ENCODE measurements at regions not wholly inside any gene's neighbourhood (a gene's known extent, or its start where the extent isn't known, plus 50 kb on each side); places are given as distances from the start of the nearest gene placed in this dataset.

- Mint-ChIP-seq H3K36me3 (ENCODE audit: low read depth) (no peaks in the 10 kb centered on the region), H3K27ac (no peak overlapping the region), H3K9me3 (no peaks in the 10 kb centered on the region), H3K4me1 (no peaks in the 10 kb centered on the region), H3K27me3 (no peaks in the 10 kb centered on the region), H3K4me3 (no peak overlapping the region)
- DNase-seq: no peak
- intact Hi-C loops (cut with micrococcal nuclease): no loop called here
Measured at GRCh38 chr2:6312367-6312766, 553.3 kb downstream of the CMPK2 start.

- H3K36me3 Mint-ChIP-seq (ENCODE audit: low read depth): no peaks in the 10 kb centered on the region
- H3K9me3 Mint-ChIP-seq: no peaks in the 10 kb centered on the region
- DNase-seq: no peak
- intact Hi-C loops (cut with micrococcal nuclease): no loop called here
- no peak overlapping the region for H3K4me3 Mint-ChIP-seq
- H3K27ac Mint-ChIP-seq: no peak overlapping the region
- H3K4me1 Mint-ChIP-seq: no peaks in the 10 kb centered on the region
- no peaks in the 10 kb centered on the region for H3K27me3 Mint-ChIP-seq
Measured at GRCh38 chr2:6314218-6314960, 551.3 kb downstream of the CMPK2 start.

- no peaks in the 10 kb centered on the region for H3K36me3 Mint-ChIP-seq (ENCODE audit: low read depth)
- no peaks in the 10 kb centered on the region for H3K4me1 Mint-ChIP-seq
- no peaks in the 10 kb centered on the region for H3K9me3 Mint-ChIP-seq
- intact Hi-C loops (cut with micrococcal nuclease): no loop called here
- no peaks in the 10 kb centered on the region for H3K27me3 Mint-ChIP-seq
- no peak for DNase-seq
- H3K27ac Mint-ChIP-seq: no peak overlapping the region
- H3K4me3 Mint-ChIP-seq: no peak overlapping the region
Measured at GRCh38 chr2:6325616-6326015, 540.1 kb downstream of the CMPK2 start.

GRCh38 chr2:6326958-6327357 is 538.7 kb downstream of the CMPK2 start:
- Mint-ChIP-seq H3K36me3 (ENCODE audit: low read depth) (no peaks in the 10 kb centered on the region), H3K4me1 (no peaks in the 10 kb centered on the region), H3K4me3 (no peak overlapping the region), H3K27me3 (no peaks in the 10 kb centered on the region), H3K27ac (no peak overlapping the region), H3K9me3 (no peaks in the 10 kb centered on the region)
- intact Hi-C loops (cut with micrococcal nuclease): no loop called here
- no peak for DNase-seq

- Mint-ChIP-seq H3K4me3 (no peak overlapping the region), H3K36me3 (ENCODE audit: low read depth) (no peaks in the 10 kb centered on the region), H3K4me1 (no peaks in the 10 kb centered on the region), H3K27me3 (no peaks in the 10 kb centered on the region), H3K27ac (no peak overlapping the region), H3K9me3 (no peaks in the 10 kb centered on the region)
- DNase-seq: no peak
- intact Hi-C loops (cut with micrococcal nuclease): no loop called here
Measured at GRCh38 chr2:6336752-6337471, 528.8 kb downstream of the CMPK2 start.

- Mint-ChIP-seq H3K36me3 (ENCODE audit: low read depth) (no peaks in the 10 kb centered on the region), H3K27ac (no peak overlapping the region), H3K4me1 (no peaks in the 10 kb centered on the region), H3K27me3 (no peaks in the 10 kb centered on the region), H3K4me3 (no peak overlapping the region), H3K9me3 (no peaks in the 10 kb centered on the region)
- DNase-seq: no peak
- intact Hi-C loops (cut with micrococcal nuclease): no loop called here
Measured at GRCh38 chr2:6337472-6337820, 528.3 kb downstream of the CMPK2 start.

- Mint-ChIP-seq H3K27me3 (no peaks in the 10 kb centered on the region), H3K4me3 (no peak overlapping the region), H3K9me3 (no peaks in the 10 kb centered on the region), H3K36me3 (ENCODE audit: low read depth) (no peaks in the 10 kb centered on the region), H3K27ac (no peak overlapping the region), H3K4me1 (no peaks in the 10 kb centered on the region)
- intact Hi-C loops (cut with micrococcal nuclease): no loop called here
- no peak for DNase-seq
Measured at GRCh38 chr2:6341588-6342129, 524.0 kb downstream of the CMPK2 start.

GRCh38 chr2:6342273-6342920 is 523.3 kb downstream of the CMPK2 start:
- no peaks in the 10 kb centered on the region for H3K27me3 Mint-ChIP-seq
- no peaks in the 10 kb centered on the region for H3K4me1 Mint-ChIP-seq
- intact Hi-C loops (cut with micrococcal nuclease): no loop called here
- H3K4me3 Mint-ChIP-seq: no peak overlapping the region
- H3K36me3 Mint-ChIP-seq (ENCODE audit: low read depth): no peaks in the 10 kb centered on the region
- no peaks in the 10 kb centered on the region for H3K9me3 Mint-ChIP-seq
- H3K27ac Mint-ChIP-seq: no peak overlapping the region
- no peak for DNase-seq

GRCh38 chr2:6343076-6343475 is 522.6 kb downstream of the CMPK2 start:
- H3K27me3 Mint-ChIP-seq: no peaks in the 10 kb centered on the region
- no peak overlapping the region for H3K27ac Mint-ChIP-seq
- no peaks in the 10 kb centered on the region for H3K9me3 Mint-ChIP-seq
- no peak overlapping the region for H3K4me3 Mint-ChIP-seq
- intact Hi-C loops (cut with micrococcal nuclease): no loop called here
- no peaks in the 10 kb centered on the region for H3K36me3 Mint-ChIP-seq (ENCODE audit: low read depth)
- no peak for DNase-seq
- no peaks in the 10 kb centered on the region for H3K4me1 Mint-ChIP-seq

GRCh38 chr2:6352247-6352646 is 513.5 kb downstream of the CMPK2 start:
- Mint-ChIP-seq H3K27me3 (no peaks in the 10 kb centered on the region), H3K4me1 (no peaks in the 10 kb centered on the region), H3K36me3 (ENCODE audit: low read depth) (no peaks in the 10 kb centered on the region), H3K27ac (no peak overlapping the region), H3K9me3 (no peaks in the 10 kb centered on the region), H3K4me3 (no peak overlapping the region)
- no peak for DNase-seq
- intact Hi-C loops (cut with micrococcal nuclease): no loop called here

- H3K9me3 Mint-ChIP-seq: no peaks in the 10 kb centered on the region
- no peak overlapping the region for H3K27ac Mint-ChIP-seq
- no peak overlapping the region for H3K4me3 Mint-ChIP-seq
- intact Hi-C loops (cut with micrococcal nuclease): no loop called here
- no peak for DNase-seq
- no peaks in the 10 kb centered on the region for H3K27me3 Mint-ChIP-seq
- no peaks in the 10 kb centered on the region for H3K36me3 Mint-ChIP-seq (ENCODE audit: low read depth)
- no peaks in the 10 kb centered on the region for H3K4me1 Mint-ChIP-seq
Measured at GRCh38 chr2:6352906-6353515, 512.7 kb downstream of the CMPK2 start.

GRCh38 chr2:6353669-6354068 is 512.0 kb downstream of the CMPK2 start:
- H3K36me3 Mint-ChIP-seq (ENCODE audit: low read depth): no peaks in the 10 kb centered on the region
- no peak for DNase-seq
- H3K4me3 Mint-ChIP-seq: no peak overlapping the region
- H3K4me1 Mint-ChIP-seq: no peaks in the 10 kb centered on the region
- intact Hi-C loops (cut with micrococcal nuclease): no loop called here
- no peak overlapping the region for H3K27ac Mint-ChIP-seq
- H3K27me3 Mint-ChIP-seq: no peaks in the 10 kb centered on the region
- no peaks in the 10 kb centered on the region for H3K9me3 Mint-ChIP-seq

- Mint-ChIP-seq H3K4me3 (no peak overlapping the region), H3K27ac (no peak overlapping the region), H3K9me3 (no peaks in the 10 kb centered on the region), H3K27me3 (no peaks in the 10 kb centered on the region), H3K4me1 (no peaks in the 10 kb centered on the region), H3K36me3 (ENCODE audit: low read depth) (no peaks in the 10 kb centered on the region)
- DNase-seq: no peak
- intact Hi-C loops (cut with micrococcal nuclease): no loop called here
Measured at GRCh38 chr2:6354546-6354945, 511.2 kb downstream of the CMPK2 start.

All from activated CD4-positive, alpha-beta T cell treated with anti-CD3 and anti-CD28 coated beads, Interleukin-2, amount 10 ng/mL, durations not matched to agents 24 days and 14 days (primary cell).